Vagina (tissue), 2 donors: ENCODE measurements at regions not wholly inside any gene's neighbourhood (a gene's known extent, or its start where the extent isn't known, plus 50 kb on each side); places are given as distances from the start of the nearest gene placed in this dataset.

Experiments
- DNase-seq, 2 donors: peaks; one replicate each; pipeline ENCODE4 v3.0.0-alpha.2; 2017; ENCODE audit errors: extremely low spot score in 2 of 2
- H3K27ac ChIP-seq: fragments of 200-600 bp; sonication (generic); one replicate; pipeline ENCODE4 v1.5.1; 2019
- H3K27me3 ChIP-seq: fragments of 200-600 bp; sonication (generic); one replicate; pipeline ENCODE4 v1.5.1; 2019
- H3K36me3 ChIP-seq, 2 donors: fragments of 200-600 bp; sonication (generic); one replicate each; pipeline ENCODE4 v1.5.1; 2017 to 2019
- H3K4me1 ChIP-seq: fragments of 200-600 bp; sonication (generic); one replicate; pipeline ENCODE4 v1.5.1; 2019
- H3K4me3 ChIP-seq, 2 donors: fragments of 200-600 bp; sonication (generic); 1 replicate in 1 of 2; 2 replicates in 1 of 2; pipeline ENCODE4 v1.5.1; 2016 to 2019
- H3K9me3 ChIP-seq: fragments of 200-600 bp; sonication (generic); one replicate; pipeline ENCODE4 v1.5.1; 2019
- CTCF ChIP-seq, 3 experiments: fragments of 450-650 bp in 2 of 3; fragments of 200-600 bp in 1 of 3; sonication (generic) in 1 of 3; IDR thresholded peaks; one replicate each; pipeline ENCODE4 v1.5.1; 2017 to 2019; ENCODE audit warnings: antibody characterized with exemption in 3 of 3, mild to moderate bottlenecking in 2 of 3, moderate library complexity in 2 of 3
- POLR2A ChIP-seq, 2 donors: fragments of 450-650 bp; IDR thresholded peaks; one replicate each; pipeline ENCODE4 v1.6.1; 2017; ENCODE audit warnings: antibody characterized with exemption in 2 of 2, mild to moderate bottlenecking in 2 of 2, moderate library complexity in 2 of 2
- POLR2AphosphoS5 ChIP-seq, 2 donors: sonication (generic); formaldehyde crosslinking; IDR thresholded peaks; one replicate each; pipeline ENCODE4 v1.9.0; 2017; ENCODE audit warnings: antibody characterized with exemption in 2 of 2, mild to moderate bottlenecking in 2 of 2, low read depth in 1 of 2; ENCODE audit not compliant: insufficient read depth in 1 of 2
- intact Hi-C: fragments of 100-400 bp; cut with DNase I; formaldehyde crosslinking; loops from one replicate; pipeline ENCODE4 v1.15.1; 2023

DNA sequence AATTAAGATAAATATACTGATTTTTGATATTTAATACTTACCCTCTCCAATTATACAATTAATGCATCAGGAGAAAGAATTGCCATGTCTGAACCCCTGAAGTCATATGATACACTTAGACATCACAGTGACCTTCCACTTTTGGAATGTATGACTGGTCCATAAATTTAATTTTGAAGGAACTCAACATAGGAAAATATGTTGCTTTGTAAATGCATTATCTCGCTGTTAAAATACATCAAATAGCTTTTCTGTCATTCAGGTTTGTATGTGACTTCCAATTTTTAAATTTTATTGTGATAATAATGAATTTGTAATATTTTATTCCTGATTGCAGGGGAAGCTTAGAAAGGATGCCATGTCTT, 631.9 kb upstream of the ANKRD30A start:
- H3K27ac ChIP-seq = no peak overlapping the region
- TF ChIP-seq CTCF (IDR thresholded peaks at IDR 0.05) (no peak), POLR2A (IDR thresholded peaks at IDR 0.05) (no peak)

DNA sequence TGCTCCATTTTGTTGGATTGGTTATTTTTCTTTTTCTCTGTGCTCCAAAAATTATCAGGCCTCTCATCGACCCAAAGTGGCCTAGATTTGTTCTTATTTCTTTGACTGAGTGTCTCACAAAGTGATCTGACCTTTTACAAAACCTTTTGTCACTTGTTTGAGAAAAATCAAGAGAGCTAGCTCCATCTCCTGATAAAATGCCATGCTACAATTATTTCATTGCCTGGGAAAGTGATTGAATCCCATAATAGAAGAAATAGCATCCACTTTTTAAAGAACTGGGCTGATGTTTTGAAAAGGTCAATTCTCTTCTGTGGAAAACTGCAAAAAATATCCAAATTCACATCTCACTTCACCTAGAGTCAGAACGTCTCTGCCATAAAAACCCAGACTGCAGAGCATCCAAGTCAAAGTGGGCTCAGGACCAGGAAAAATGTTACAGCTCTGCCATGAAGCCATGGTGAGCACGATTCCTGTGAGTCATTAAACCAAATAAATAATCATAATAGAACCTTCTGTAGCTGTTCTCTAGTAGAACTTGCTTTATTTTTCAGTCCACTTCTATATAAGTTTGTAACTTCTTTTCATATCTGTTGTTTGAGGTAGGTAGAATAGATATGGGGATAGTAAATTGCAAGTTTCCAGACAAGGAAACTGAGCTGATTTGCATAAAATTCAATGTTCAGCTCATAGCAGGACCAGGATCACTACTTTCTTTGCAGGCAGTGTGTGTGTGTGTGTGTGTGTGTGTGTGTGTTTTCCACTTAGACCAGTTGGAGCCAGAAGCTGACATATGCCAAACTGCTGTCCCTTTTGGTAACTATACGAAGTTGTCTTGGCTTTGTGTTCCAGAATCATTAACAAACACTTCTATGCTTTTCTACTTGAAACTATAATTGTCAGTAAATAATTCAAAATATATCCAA, 632.5 kb upstream of the ANKRD30A start:
- H3K4me3 ChIP-seq = no peak overlapping the region
- intact Hi-C loops = loop anchor here (10.0 kb wide), 1 partner anchor 848 kb away; the partner anchor contains the start of gene FZD8
- no peaks in the 10 kb centered on the region for H3K27me3 ChIP-seq
- TF ChIP-seq POLR2A (IDR thresholded peaks at IDR 0.05) = no peak
- TF ChIP-seq POLR2AphosphoS5 (IDR thresholded peaks at IDR 0.05; ENCODE audit: insufficient read depth in 1 of 2, low read depth in 1 of 2) = no peak
- TF ChIP-seq CTCF (IDR thresholded peaks at IDR 0.05) = no peak
- H3K9me3 ChIP-seq = no peaks in the 10 kb centered on the region
- DNase-seq = no peak
- H3K4me1 ChIP-seq = peaks cover 20% of the 10 kb centered on the region
- no peak overlapping the region for H3K27ac ChIP-seq
- H3K36me3 ChIP-seq = no peaks in the 10 kb centered on the region

More for the DNA sequence above, 631.9 kb upstream of the ANKRD30A start:
- DNase-seq = no peak
- Histone ChIP-seq H3K4me3 (no peak overlapping the region), H3K27me3 (no peaks in the 10 kb centered on the region), H3K9me3 (no peaks in the 10 kb centered on the region), H3K36me3 (no peaks in the 10 kb centered on the region), H3K4me1 (peaks cover 20% of the 10 kb centered on the region)
- intact Hi-C loops = loop anchor here (10.0 kb wide), 1 partner anchor 849 kb away; the partner anchor contains the start of gene FZD8

DNA sequence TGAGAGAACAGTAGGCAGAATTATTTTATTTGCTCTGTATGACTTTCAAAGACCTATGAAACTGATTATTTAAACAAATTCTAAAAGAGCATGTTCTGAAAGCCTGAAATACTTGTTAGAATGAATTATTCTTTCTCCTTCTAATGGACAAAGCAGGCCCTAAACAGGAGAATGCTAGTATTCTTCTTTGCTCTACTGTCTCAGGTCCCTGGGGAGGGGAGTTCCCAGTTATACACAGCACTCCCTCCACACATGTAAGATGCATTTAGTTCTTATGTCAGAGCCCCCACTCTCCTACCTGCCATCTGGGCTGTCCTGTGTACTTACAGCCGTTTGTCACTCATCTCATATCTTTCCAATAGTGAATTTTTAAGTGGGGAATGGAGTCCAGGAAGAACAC, 633.5 kb upstream of the ANKRD30A start:
- H3K27me3 ChIP-seq = no peaks in the 10 kb centered on the region
- H3K27ac ChIP-seq = no peak overlapping the region
- H3K4me3 ChIP-seq = no peak overlapping the region
- TF ChIP-seq POLR2AphosphoS5 (IDR thresholded peaks at IDR 0.05; ENCODE audit: insufficient read depth in 1 of 2, low read depth in 1 of 2) = no peak
- TF ChIP-seq POLR2A (IDR thresholded peaks at IDR 0.05) = no peak
- TF ChIP-seq CTCF (IDR thresholded peaks at IDR 0.05) = no peak
- H3K36me3 ChIP-seq = no peaks in the 10 kb centered on the region
- no peaks in the 10 kb centered on the region for H3K9me3 ChIP-seq
- DNase-seq = no peak
- intact Hi-C loops = loop anchor here (10.0 kb wide), 1 partner anchor 847 kb away; the partner anchor contains the start of gene FZD8
- H3K4me1 ChIP-seq = peaks cover 20% of the 10 kb centered on the region

GRCh38 chr10:36489611-36490228, 635.7 kb upstream of the ANKRD30A start:
- Histone ChIP-seq H3K36me3 (no peaks in the 10 kb centered on the region), H3K4me1 (peaks cover 18% of the 10 kb centered on the region), H3K4me3 (no peak overlapping the region), H3K9me3 (no peaks in the 10 kb centered on the region), H3K27me3 (no peaks in the 10 kb centered on the region), H3K27ac (no peak overlapping the region)
- intact Hi-C loops = loop anchor here (10.0 kb wide), 1 partner anchor 845 kb away; the partner anchor contains the start of gene FZD8
- TF ChIP-seq POLR2A (IDR thresholded peaks at IDR 0.05) (no peak), CTCF (IDR thresholded peaks at IDR 0.05) (no peak)
- no peak for DNase-seq

DNA sequence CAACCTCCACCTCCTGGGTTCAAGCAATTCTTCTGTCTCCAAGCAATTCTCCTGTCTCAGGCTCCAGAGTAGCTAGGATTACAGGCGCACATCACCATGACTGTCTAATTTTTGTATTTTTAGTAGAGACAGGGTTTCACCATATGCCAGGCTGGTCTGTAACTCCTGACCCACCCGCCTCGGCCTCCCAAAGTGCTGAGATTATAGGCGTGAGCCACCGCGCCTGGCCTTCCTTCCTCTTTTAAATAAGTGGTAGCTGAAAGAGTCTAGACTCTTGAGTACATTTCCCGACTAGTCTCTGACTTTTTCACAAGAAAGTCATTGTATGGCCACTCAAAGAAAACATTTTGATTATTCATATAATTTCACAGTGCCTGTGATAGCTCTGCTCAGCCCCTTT, 636.2 kb upstream of the ANKRD30A start:
- intact Hi-C loops = no loop called here

More for the DNA sequence above, 636.2 kb upstream of the ANKRD30A start:
- no peak overlapping the region for H3K27ac ChIP-seq
- no peaks in the 10 kb centered on the region for H3K27me3 ChIP-seq
- H3K36me3 ChIP-seq = no peaks in the 10 kb centered on the region
- H3K4me3 ChIP-seq = no peak overlapping the region
- peaks cover 13% of the 10 kb centered on the region for H3K4me1 ChIP-seq
- DNase-seq = no peak
- no peak for TF ChIP-seq POLR2AphosphoS5 (IDR thresholded peaks at IDR 0.05; ENCODE audit: insufficient read depth in 1 of 2, low read depth in 1 of 2)
- no peak for TF ChIP-seq POLR2A (IDR thresholded peaks at IDR 0.05)
- no peak for TF ChIP-seq CTCF (IDR thresholded peaks at IDR 0.05)
- H3K9me3 ChIP-seq = no peaks in the 10 kb centered on the region
